ENCODE measurements at regions not wholly inside any gene's neighbourhood (a gene's known extent, or its start where the extent isn't known, plus 50 kb on each side); places are given as distances from the start of the nearest gene placed in this dataset.

- no peak for DNase-seq (ENCODE audit: low spot score)
Measured at GRCh38 chr5:27523629-27524028, 485.2 kb upstream of the CDH9 start.

GRCh38 chr5:27516437-27516836, 478.1 kb upstream of the CDH9 start:
- DNase-seq (ENCODE audit: low spot score): no peak

- DNase-seq (ENCODE audit: low spot score): no peak
Measured at GRCh38 chr5:27511061-27511460, 472.7 kb upstream of the CDH9 start.

- DNase-seq (ENCODE audit: low spot score): no peak
Measured at GRCh38 chr5:27503813-27504212, 465.4 kb upstream of the CDH9 start.

- DNase-seq (ENCODE audit: low spot score): no peak
Measured at GRCh38 chr5:27502236-27502635, 463.9 kb upstream of the CDH9 start.

GRCh38 chr5:27497491-27497890, 459.1 kb upstream of the CDH9 start:
- DNase-seq (ENCODE audit: low spot score): no peak

- no peak for DNase-seq (ENCODE audit: low spot score)
Measured at GRCh38 chr5:27494887-27495286, 456.5 kb upstream of the CDH9 start.

- peak; percentile 6 for DNase-seq (ENCODE audit: low spot score)
Measured at GRCh38 chr5:27491746-27492439, 453.5 kb upstream of the CDH9 start.

GRCh38 chr5:27491047-27491446, 452.7 kb upstream of the CDH9 start:
- no peak for DNase-seq (ENCODE audit: low spot score)

GRCh38 chr5:27489701-27490100, 451.3 kb upstream of the CDH9 start:
- no peak for DNase-seq (ENCODE audit: low spot score)

- no peak for DNase-seq (ENCODE audit: low spot score)
Measured at GRCh38 chr5:27482663-27483062, 444.3 kb upstream of the CDH9 start.

- DNase-seq (ENCODE audit: low spot score): no peak
Measured at GRCh38 chr5:27479859-27480258, 441.5 kb upstream of the CDH9 start.

- DNase-seq (ENCODE audit: low spot score): no peak
Measured at GRCh38 chr5:27477550-27477949, 439.2 kb upstream of the CDH9 start.

- DNase-seq (ENCODE audit: low spot score): no peak
Measured at GRCh38 chr5:27476356-27476988, 438.1 kb upstream of the CDH9 start.

- no peak for DNase-seq (ENCODE audit: low spot score)
Measured at GRCh38 chr5:27475063-27475462, 436.7 kb upstream of the CDH9 start.

- no peak for DNase-seq (ENCODE audit: low spot score)
Measured at GRCh38 chr5:27474395-27474794, 436.0 kb upstream of the CDH9 start.

- DNase-seq (ENCODE audit: low spot score): no peak
Measured at GRCh38 chr5:27474047-27474309, 435.6 kb upstream of the CDH9 start.

- DNase-seq (ENCODE audit: low spot score): peak; percentile 22
Measured at GRCh38 chr5:27473307-27474046, 435.1 kb upstream of the CDH9 start.

GRCh38 chr5:27472871-27473270, 434.5 kb upstream of the CDH9 start:
- DNase-seq (ENCODE audit: low spot score): no peak

- DNase-seq (ENCODE audit: low spot score): peak; percentile 78
Measured at GRCh38 chr5:27472000-27472763, 433.8 kb upstream of the CDH9 start.

GRCh38 chr5:27466959-27467358, 428.6 kb upstream of the CDH9 start:
- DNase-seq (ENCODE audit: low spot score): no peak

GRCh38 chr5:27465140-27465539, 426.8 kb upstream of the CDH9 start:
- DNase-seq (ENCODE audit: low spot score): no peak

Measured in SK-N-DZ (cell line).